ENCODE measurements at regions not wholly inside any gene's neighbourhood (a gene's known extent, or its start where the extent isn't known, plus 50 kb on each side); places are given as distances from the start of the nearest gene placed in this dataset.

DNA sequence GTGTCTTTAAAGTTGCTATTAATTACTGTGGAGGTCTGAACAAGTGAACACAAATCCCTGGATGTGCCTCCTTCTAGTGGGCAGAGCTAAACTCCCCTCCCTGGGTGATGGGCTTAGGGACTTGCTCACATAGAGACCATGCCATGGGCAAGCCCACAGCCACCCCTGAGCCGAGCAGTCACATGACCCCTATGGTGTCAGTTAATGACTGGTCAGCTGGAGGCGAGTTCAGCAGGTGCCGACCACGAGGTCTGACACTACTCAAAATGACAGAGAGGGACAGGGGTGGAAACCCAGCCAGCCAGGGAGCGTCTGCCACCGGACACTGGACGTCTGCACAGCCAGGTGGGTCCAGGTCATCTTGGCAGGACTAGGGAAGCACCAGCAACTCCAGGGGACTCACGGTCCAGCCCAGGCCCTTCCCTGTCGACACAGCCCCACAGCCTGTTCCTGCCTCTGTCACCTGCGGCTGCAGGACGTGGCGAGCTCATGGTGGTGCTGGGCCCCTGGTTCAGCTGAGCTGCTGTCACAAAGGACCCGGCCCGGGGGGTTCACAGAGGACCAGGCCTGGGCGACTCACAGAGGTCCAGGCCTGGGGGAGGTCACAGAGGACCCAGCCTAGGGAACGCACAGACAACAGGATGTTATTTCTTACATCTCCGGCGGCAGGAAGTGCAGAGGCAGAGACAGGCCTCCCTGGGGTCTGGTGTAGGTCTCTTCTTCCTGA lies 135.0 kb downstream of the BRD1 start:
- H2AFZ ChIP-seq: no peak overlapping the region
- H3K79me2 ChIP-seq (replicated peaks; ENCODE audit: insufficient read depth): no peaks in the 10 kb centered on the region
- H3K9me2 ChIP-seq (ENCODE audit: insufficient read depth): no peaks in the 10 kb centered on the region
- H3K27me3 ChIP-seq (ENCODE audit: insufficient read depth): no peaks in the 10 kb centered on the region
- no peak overlapping the region for H3K27ac ChIP-seq (ENCODE audit: low read depth)
- H3K36me3 ChIP-seq (ENCODE audit: insufficient read depth): no peaks in the 10 kb centered on the region; the same call in 1 of the 2 replicates
- ATAC-seq: no peak
- TF ChIP-seq EZH2phosphoT487 (IDR thresholded peaks at IDR 0.05; ENCODE audit: unreplicated experiment) (no peak), ZNF114 (CRISPR knock-in tag; IDR thresholded peaks at IDR 0.05) (no peak)
- H3K27ac Mint-ChIP-seq: no peak overlapping the region
- no peak overlapping the region for H3K4me3 ChIP-seq
- no peaks in the 10 kb centered on the region for H4K20me1 ChIP-seq (replicated peaks; ENCODE audit: insufficient read depth)
- no peaks in the 10 kb centered on the region for H3F3A ChIP-seq (replicated peaks; ENCODE audit: low read depth)
- H3K9me3 Mint-ChIP-seq: peaks cover 36% of the 10 kb centered on the region
- H3K4me2 ChIP-seq: no peak overlapping the region
- H3K4me1 Mint-ChIP-seq: no peaks in the 10 kb centered on the region
- H3K4me3 Mint-ChIP-seq: no peak overlapping the region
- peaks cover 20% of the 10 kb centered on the region; the same call in 2 of the 3 replicates for H3K36me3 Mint-ChIP-seq (ENCODE audit: low read depth)
- peaks cover 5% of the 10 kb centered on the region for H3K27me3 Mint-ChIP-seq (ENCODE audit: insufficient read depth, low read depth, poor library complexity)
- H3K4me1 ChIP-seq (ENCODE audit: insufficient read depth): no peaks in the 10 kb centered on the region
- no peak for DNase-seq (ENCODE audit: low spot score)

- no peaks in the 10 kb centered on the region for H4K20me1 ChIP-seq (replicated peaks; ENCODE audit: insufficient read depth)
- no peaks in the 10 kb centered on the region; the same call in 1 of the 2 replicates for H3K36me3 ChIP-seq (ENCODE audit: insufficient read depth)
- H3K4me3 Mint-ChIP-seq: no peak overlapping the region
- H3K27me3 Mint-ChIP-seq (ENCODE audit: insufficient read depth, low read depth, poor library complexity): peaks cover 5% of the 10 kb centered on the region
- H3K79me2 ChIP-seq (replicated peaks; ENCODE audit: insufficient read depth): no peaks in the 10 kb centered on the region
- H3K9me3 Mint-ChIP-seq: peaks cover 25% of the 10 kb centered on the region
- DNase-seq (ENCODE audit: low spot score) (no peak), ATAC-seq (no peak)
- H3K9me2 ChIP-seq (ENCODE audit: insufficient read depth): no peaks in the 10 kb centered on the region
- no peaks in the 10 kb centered on the region for H3K4me1 ChIP-seq (ENCODE audit: insufficient read depth)
- no peak overlapping the region for H3K27ac ChIP-seq (ENCODE audit: low read depth)
- H2AFZ ChIP-seq: no peak overlapping the region
- no peak overlapping the region for H3K4me2 ChIP-seq
- H3K36me3 Mint-ChIP-seq (ENCODE audit: low read depth): peaks cover 20% of the 10 kb centered on the region; the same call in 2 of the 3 replicates
- no peaks in the 10 kb centered on the region for H3K4me1 Mint-ChIP-seq
- no peaks in the 10 kb centered on the region for H3K27me3 ChIP-seq (ENCODE audit: insufficient read depth)
- no peak overlapping the region for H3K4me3 ChIP-seq
- H3F3A ChIP-seq (replicated peaks; ENCODE audit: low read depth): no peaks in the 10 kb centered on the region
- H3K27ac Mint-ChIP-seq: no peak overlapping the region
- TF ChIP-seq CREB1 (CRISPR knock-in tag; IDR thresholded peaks at IDR 0.05; ENCODE audit: low read depth) (no peak), EZH2 (IDR thresholded peaks at IDR 0.05; ENCODE audit: low read depth, unreplicated experiment) (no peak), STAT1 (IDR thresholded peaks at IDR 0.05; ENCODE audit: unreplicated experiment) (no peak), POLR2AphosphoS5 (IDR thresholded peaks at IDR 0.05; ENCODE audit: low read depth) (no peak), NANOG (IDR thresholded peaks at IDR 0.05; ENCODE audit: borderline replicate concordance) (no peak), JUNB (IDR thresholded peaks at IDR 0.05; ENCODE audit: unreplicated experiment) (no peak), CTCF (conservative IDR thresholded peaks at IDR 0.05; ENCODE audit: low read depth in 2 of 2) (no peak)
- TF ChIP-seq, protein P1, sequence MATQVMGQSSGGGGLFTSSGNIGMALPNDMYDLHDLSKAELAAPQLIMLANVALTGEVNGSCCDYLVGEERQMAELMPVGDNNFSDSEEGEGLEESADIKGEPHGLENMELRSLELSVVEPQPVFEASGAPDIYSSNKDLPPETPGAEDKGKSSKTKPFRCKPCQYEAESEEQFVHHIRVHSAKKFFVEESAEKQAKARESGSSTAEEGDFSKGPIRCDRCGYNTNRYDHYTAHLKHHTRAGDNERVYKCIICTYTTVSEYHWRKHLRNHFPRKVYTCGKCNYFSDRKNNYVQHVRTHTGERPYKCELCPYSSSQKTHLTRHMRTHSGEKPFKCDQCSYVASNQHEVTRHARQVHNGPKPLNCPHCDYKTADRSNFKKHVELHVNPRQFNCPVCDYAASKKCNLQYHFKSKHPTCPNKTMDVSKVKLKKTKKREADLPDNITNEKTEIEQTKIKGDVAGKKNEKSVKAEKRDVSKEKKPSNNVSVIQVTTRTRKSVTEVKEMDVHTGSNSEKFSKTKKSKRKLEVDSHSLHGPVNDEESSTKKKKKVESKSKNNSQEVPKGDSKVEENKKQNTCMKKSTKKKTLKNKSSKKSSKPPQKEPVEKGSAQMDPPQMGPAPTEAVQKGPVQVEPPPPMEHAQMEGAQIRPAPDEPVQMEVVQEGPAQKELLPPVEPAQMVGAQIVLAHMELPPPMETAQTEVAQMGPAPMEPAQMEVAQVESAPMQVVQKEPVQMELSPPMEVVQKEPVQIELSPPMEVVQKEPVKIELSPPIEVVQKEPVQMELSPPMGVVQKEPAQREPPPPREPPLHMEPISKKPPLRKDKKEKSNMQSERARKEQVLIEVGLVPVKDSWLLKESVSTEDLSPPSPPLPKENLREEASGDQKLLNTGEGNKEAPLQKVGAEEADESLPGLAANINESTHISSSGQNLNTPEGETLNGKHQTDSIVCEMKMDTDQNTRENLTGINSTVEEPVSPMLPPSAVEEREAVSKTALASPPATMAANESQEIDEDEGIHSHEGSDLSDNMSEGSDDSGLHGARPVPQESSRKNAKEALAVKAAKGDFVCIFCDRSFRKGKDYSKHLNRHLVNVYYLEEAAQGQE (IDR thresholded peaks at IDR 0.05; ENCODE audit: unreplicated experiment): no peak
- TF ChIP-seq, protein P2, sequence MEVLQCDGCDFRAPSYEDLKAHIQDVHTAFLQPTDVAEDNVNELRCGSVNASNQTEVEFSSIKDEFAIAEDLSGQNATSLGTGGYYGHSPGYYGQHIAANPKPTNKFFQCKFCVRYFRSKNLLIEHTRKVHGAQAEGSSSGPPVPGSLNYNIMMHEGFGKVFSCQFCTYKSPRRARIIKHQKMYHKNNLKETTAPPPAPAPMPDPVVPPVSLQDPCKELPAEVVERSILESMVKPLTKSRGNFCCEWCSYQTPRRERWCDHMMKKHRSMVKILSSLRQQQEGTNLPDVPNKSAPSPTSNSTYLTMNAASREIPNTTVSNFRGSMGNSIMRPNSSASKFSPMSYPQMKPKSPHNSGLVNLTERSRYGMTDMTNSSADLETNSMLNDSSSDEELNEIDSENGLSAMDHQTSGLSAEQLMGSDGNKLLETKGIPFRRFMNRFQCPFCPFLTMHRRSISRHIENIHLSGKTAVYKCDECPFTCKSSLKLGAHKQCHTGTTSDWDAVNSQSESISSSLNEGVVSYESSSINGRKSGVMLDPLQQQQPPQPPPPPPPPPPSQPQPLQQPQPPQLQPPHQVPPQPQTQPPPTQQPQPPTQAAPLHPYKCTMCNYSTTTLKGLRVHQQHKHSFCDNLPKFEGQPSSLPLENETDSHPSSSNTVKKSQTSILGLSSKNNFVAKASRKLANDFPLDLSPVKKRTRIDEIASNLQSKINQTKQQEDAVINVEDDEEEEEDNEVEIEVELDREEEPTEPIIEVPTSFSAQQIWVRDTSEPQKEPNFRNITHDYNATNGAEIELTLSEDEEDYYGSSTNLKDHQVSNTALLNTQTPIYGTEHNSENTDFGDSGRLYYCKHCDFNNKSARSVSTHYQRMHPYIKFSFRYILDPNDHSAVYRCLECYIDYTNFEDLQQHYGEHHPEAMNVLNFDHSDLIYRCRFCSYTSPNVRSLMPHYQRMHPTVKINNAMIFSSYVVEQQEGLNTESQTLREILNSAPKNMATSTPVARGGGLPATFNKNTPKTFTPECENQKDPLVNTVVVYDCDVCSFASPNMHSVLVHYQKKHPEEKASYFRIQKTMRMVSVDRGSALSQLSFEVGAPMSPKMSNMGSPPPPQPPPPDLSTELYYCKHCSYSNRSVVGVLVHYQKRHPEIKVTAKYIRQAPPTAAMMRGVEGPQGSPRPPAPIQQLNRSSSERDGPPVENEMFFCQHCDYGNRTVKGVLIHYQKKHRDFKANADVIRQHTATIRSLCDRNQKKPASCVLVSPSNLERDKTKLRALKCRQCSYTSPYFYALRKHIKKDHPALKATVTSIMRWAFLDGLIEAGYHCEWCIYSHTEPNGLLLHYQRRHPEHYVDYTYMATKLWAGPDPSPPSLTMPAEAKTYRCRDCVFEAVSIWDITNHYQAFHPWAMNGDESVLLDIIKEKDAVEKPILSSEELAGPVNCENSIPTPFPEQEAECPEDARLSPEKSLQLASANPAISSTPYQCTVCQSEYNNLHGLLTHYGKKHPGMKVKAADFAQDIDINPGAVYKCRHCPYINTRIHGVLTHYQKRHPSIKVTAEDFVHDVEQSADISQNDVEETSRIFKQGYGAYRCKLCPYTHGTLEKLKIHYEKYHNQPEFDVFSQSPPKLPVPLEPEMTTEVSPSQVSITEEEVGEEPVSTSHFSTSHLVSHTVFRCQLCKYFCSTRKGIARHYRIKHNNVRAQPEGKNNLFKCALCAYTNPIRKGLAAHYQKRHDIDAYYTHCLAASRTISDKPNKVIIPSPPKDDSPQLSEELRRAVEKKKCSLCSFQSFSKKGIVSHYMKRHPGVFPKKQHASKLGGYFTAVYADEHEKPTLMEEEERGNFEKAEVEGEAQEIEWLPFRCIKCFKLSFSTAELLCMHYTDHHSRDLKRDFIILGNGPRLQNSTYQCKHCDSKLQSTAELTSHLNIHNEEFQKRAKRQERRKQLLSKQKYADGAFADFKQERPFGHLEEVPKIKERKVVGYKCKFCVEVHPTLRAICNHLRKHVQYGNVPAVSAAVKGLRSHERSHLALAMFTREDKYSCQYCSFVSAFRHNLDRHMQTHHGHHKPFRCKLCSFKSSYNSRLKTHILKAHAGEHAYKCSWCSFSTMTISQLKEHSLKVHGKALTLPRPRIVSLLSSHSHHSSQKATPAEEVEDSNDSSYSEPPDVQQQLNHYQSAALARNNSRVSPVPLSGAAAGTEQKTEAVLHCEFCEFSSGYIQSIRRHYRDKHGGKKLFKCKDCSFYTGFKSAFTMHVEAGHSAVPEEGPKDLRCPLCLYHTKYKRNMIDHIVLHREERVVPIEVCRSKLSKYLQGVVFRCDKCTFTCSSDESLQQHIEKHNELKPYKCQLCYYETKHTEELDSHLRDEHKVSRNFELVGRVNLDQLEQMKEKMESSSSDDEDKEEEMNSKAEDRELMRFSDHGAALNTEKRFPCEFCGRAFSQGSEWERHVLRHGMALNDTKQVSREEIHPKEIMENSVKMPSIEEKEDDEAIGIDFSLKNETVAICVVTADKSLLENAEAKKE (CRISPR knock-in tag; IDR thresholded peaks at IDR 0.05): no peak
Measured at GRCh38 chr22:49691256-49691655, 136.4 kb downstream of the BRD1 start.

All from GM23338 (cell line).